GM23338 (cell line): ENCODE measurements at regions not wholly inside any gene's neighbourhood (a gene's known extent, or its start where the extent isn't known, plus 50 kb on each side); places are given as distances from the start of the nearest gene placed in this dataset.

ENCODE experiments used
- ATAC-seq: fragments of 200-7000 bp; cut with Tn5 transposase; 3 replicates; pipeline ENCODE4 v1.9.1; 2020
- DNase-seq: peaks from one replicate; pipeline ENCODE4 v3.0.0-alpha.2; 2015; ENCODE audit warnings: low spot score
- H2AFZ ChIP-seq: fragments of 200-600 bp; sonication (generic); 2 replicates; pipeline ENCODE4 v1.8.0; 2016; ENCODE audit warnings: antibody characterized with exemption, mild to moderate bottlenecking, moderate library complexity
- H3F3A ChIP-seq: fragments of 200-600 bp; sonication (generic); replicated peaks from 2 replicates; pipeline ENCODE4 v1.8.0; 2017; ENCODE audit warnings: antibody characterized with exemption, mixed run types, low read depth
- H3K27ac ChIP-seq: fragments of 200-600 bp; sonication (generic); 2 replicates; pipeline ENCODE4 v1.6.1; 2016; ENCODE audit warnings: low read depth
- H3K27me3 ChIP-seq: fragments of 200-600 bp; sonication (generic); 2 replicates; pipeline ENCODE4 v1.8.0; 2016; ENCODE audit warnings: mild to moderate bottlenecking, mixed run types, moderate library complexity; ENCODE audit not compliant: insufficient read depth
- H3K36me3 ChIP-seq: fragments of 200-600 bp; sonication (generic); 2 replicates; pipeline ENCODE4 v1.8.0; 2016; ENCODE audit warnings: mild to moderate bottlenecking; ENCODE audit not compliant: insufficient read depth
- H3K4me1 ChIP-seq: fragments of 200-600 bp; sonication (generic); 2 replicates; pipeline ENCODE4 v1.8.0; 2016; ENCODE audit warnings: mild to moderate bottlenecking, moderate library complexity; ENCODE audit not compliant: insufficient read depth
- H3K4me2 ChIP-seq: fragments of 200-600 bp; sonication (generic); 2 replicates; pipeline ENCODE4 v1.7.1; 2017; ENCODE audit warnings: mixed run types
- H3K4me3 ChIP-seq: fragments of 200-600 bp; sonication (generic); 2 replicates; pipeline ENCODE4 v1.6.1; 2016; ENCODE audit warnings: mixed run types
- H3K79me2 ChIP-seq: fragments of 200-600 bp; sonication (generic); replicated peaks from 2 replicates; pipeline ENCODE4 v1.8.0; 2017; ENCODE audit warnings: mild to moderate bottlenecking; ENCODE audit not compliant: insufficient read depth
- H3K9me2 ChIP-seq: fragments of 200-600 bp; sonication (generic); 2 replicates; pipeline ENCODE4 v1.8.0; 2017; ENCODE audit not compliant: insufficient read depth
- H4K20me1 ChIP-seq: fragments of 200-600 bp; sonication (generic); replicated peaks from 2 replicates; pipeline ENCODE4 v1.8.0; 2017; ENCODE audit warnings: mild to moderate bottlenecking; ENCODE audit not compliant: insufficient read depth
- H3K27ac Mint-ChIP-seq: 2 replicates; pipeline ENCODE4 v1.8.0; 2020; ENCODE audit warnings: inconsistent platforms, mild to moderate bottlenecking, moderate library complexity, mixed read lengths
- H3K27me3 Mint-ChIP-seq: 3 replicates; pipeline ENCODE4 v1.8.0; 2022; ENCODE audit warnings: low read depth, mild to moderate bottlenecking, moderate library complexity, mixed read lengths, inconsistent platforms; ENCODE audit not compliant: insufficient read depth, poor library complexity
- H3K36me3 Mint-ChIP-seq: 3 replicates; pipeline ENCODE4 v1.8.0; 2021; ENCODE audit warnings: low read depth, mild to moderate bottlenecking, inconsistent platforms, moderate library complexity, mixed read lengths
- H3K4me1 Mint-ChIP-seq: 3 replicates; pipeline ENCODE4 v1.8.0; 2020; ENCODE audit warnings: mild to moderate bottlenecking, inconsistent platforms, mixed read lengths
- H3K4me3 Mint-ChIP-seq: 3 replicates; pipeline ENCODE4 v1.8.0; 2021; ENCODE audit warnings: moderate library complexity, mild to moderate bottlenecking, inconsistent platforms, mixed read lengths
- H3K9me3 Mint-ChIP-seq: 3 replicates; pipeline ENCODE4 v1.8.0; 2020; ENCODE audit warnings: moderate library complexity, mild to moderate bottlenecking, inconsistent platforms, mixed read lengths
- CREB1 ChIP-seq: fragments of 250-450 bp; sonication (Bioruptor Pico); IDR thresholded peaks from 2 replicates; pipeline ENCODE4 v1.5.0; 2020; ENCODE audit warnings: low read depth, mild to moderate bottlenecking, moderate library complexity
- EZH2 ChIP-seq: fragments of 200-600 bp; sonication (generic); IDR thresholded peaks from one replicate; pipeline ENCODE4 v1.8.0; 2017; ENCODE audit warnings: antibody characterized with exemption, mild to moderate bottlenecking, low read depth; ENCODE audit not compliant: unreplicated experiment
- JUNB ChIP-seq: IDR thresholded peaks from one replicate; pipeline ENCODE4 v1.6.1; 2016; ENCODE audit warnings: antibody characterized with exemption; ENCODE audit not compliant: unreplicated experiment
- POLR2AphosphoS5 ChIP-seq: IDR thresholded peaks from 2 replicates; pipeline ENCODE4 v1.6.1; 2016; ENCODE audit warnings: antibody characterized with exemption, low read depth
- STAT1 ChIP-seq: IDR thresholded peaks from one replicate; pipeline ENCODE4 v1.6.1; 2016; ENCODE audit warnings: antibody characterized with exemption; ENCODE audit not compliant: unreplicated experiment
- ZNF114 ChIP-seq: fragments of 250-450 bp; sonication (Bioruptor Pico); IDR thresholded peaks from 2 replicates; pipeline ENCODE4 v1.5.0; 2020; ENCODE audit warnings: mild to moderate bottlenecking, moderate library complexity
- ZNF331 ChIP-seq: fragments of 250-450 bp; sonication (Bioruptor Pico); IDR thresholded peaks from 2 replicates; pipeline ENCODE4 v1.5.0; 2020; ENCODE audit warnings: low read depth, mild to moderate bottlenecking, moderate library complexity
- TF ChIP-seq, protein P1 (sequence below): fragments of 250-450 bp; sonication (Bioruptor Pico); IDR thresholded peaks from 2 replicates; pipeline ENCODE4 v1.5.0; 2020; ENCODE audit warnings: mild to moderate bottlenecking, moderate library complexity
- TF ChIP-seq, protein P2 (sequence below): IDR thresholded peaks from one replicate; pipeline ENCODE4 v1.6.1; 2018; ENCODE audit warnings: antibody characterized with exemption; ENCODE audit not compliant: unreplicated experiment
- TF ChIP-seq, protein P3 (sequence below): IDR thresholded peaks from 2 replicates; pipeline ENCODE4 v1.6.1; 2016; ENCODE audit warnings: antibody characterized with exemption

DNA sequence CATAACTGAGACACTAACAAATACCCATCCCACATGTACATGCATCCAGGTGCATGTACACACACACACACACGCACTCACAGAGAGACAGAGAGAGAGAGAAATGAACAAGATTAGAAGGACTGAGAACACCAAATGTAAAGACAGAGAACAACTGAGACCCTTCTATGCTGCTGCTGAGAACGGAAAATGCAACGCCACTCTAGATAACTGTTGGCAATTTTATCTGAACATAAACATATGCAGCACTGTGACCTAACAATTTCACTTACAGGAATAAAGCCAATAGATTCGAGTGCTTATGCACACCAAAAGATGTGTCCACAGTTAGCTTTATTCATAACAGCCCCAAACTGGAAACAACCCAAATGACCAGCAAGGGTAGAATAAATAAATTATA lies 103.8 kb upstream of the LY86 start (continued):
- TF ChIP-seq, protein P1, sequence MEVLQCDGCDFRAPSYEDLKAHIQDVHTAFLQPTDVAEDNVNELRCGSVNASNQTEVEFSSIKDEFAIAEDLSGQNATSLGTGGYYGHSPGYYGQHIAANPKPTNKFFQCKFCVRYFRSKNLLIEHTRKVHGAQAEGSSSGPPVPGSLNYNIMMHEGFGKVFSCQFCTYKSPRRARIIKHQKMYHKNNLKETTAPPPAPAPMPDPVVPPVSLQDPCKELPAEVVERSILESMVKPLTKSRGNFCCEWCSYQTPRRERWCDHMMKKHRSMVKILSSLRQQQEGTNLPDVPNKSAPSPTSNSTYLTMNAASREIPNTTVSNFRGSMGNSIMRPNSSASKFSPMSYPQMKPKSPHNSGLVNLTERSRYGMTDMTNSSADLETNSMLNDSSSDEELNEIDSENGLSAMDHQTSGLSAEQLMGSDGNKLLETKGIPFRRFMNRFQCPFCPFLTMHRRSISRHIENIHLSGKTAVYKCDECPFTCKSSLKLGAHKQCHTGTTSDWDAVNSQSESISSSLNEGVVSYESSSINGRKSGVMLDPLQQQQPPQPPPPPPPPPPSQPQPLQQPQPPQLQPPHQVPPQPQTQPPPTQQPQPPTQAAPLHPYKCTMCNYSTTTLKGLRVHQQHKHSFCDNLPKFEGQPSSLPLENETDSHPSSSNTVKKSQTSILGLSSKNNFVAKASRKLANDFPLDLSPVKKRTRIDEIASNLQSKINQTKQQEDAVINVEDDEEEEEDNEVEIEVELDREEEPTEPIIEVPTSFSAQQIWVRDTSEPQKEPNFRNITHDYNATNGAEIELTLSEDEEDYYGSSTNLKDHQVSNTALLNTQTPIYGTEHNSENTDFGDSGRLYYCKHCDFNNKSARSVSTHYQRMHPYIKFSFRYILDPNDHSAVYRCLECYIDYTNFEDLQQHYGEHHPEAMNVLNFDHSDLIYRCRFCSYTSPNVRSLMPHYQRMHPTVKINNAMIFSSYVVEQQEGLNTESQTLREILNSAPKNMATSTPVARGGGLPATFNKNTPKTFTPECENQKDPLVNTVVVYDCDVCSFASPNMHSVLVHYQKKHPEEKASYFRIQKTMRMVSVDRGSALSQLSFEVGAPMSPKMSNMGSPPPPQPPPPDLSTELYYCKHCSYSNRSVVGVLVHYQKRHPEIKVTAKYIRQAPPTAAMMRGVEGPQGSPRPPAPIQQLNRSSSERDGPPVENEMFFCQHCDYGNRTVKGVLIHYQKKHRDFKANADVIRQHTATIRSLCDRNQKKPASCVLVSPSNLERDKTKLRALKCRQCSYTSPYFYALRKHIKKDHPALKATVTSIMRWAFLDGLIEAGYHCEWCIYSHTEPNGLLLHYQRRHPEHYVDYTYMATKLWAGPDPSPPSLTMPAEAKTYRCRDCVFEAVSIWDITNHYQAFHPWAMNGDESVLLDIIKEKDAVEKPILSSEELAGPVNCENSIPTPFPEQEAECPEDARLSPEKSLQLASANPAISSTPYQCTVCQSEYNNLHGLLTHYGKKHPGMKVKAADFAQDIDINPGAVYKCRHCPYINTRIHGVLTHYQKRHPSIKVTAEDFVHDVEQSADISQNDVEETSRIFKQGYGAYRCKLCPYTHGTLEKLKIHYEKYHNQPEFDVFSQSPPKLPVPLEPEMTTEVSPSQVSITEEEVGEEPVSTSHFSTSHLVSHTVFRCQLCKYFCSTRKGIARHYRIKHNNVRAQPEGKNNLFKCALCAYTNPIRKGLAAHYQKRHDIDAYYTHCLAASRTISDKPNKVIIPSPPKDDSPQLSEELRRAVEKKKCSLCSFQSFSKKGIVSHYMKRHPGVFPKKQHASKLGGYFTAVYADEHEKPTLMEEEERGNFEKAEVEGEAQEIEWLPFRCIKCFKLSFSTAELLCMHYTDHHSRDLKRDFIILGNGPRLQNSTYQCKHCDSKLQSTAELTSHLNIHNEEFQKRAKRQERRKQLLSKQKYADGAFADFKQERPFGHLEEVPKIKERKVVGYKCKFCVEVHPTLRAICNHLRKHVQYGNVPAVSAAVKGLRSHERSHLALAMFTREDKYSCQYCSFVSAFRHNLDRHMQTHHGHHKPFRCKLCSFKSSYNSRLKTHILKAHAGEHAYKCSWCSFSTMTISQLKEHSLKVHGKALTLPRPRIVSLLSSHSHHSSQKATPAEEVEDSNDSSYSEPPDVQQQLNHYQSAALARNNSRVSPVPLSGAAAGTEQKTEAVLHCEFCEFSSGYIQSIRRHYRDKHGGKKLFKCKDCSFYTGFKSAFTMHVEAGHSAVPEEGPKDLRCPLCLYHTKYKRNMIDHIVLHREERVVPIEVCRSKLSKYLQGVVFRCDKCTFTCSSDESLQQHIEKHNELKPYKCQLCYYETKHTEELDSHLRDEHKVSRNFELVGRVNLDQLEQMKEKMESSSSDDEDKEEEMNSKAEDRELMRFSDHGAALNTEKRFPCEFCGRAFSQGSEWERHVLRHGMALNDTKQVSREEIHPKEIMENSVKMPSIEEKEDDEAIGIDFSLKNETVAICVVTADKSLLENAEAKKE (CRISPR knock-in tag) = no peak
- no peak for TF ChIP-seq ZNF114 (CRISPR knock-in tag)
- TF ChIP-seq EZH2 = no peak
- TF ChIP-seq ZNF331 (CRISPR knock-in tag) = no peak
- TF ChIP-seq POLR2AphosphoS5 = no peak
- TF ChIP-seq, protein P2, sequence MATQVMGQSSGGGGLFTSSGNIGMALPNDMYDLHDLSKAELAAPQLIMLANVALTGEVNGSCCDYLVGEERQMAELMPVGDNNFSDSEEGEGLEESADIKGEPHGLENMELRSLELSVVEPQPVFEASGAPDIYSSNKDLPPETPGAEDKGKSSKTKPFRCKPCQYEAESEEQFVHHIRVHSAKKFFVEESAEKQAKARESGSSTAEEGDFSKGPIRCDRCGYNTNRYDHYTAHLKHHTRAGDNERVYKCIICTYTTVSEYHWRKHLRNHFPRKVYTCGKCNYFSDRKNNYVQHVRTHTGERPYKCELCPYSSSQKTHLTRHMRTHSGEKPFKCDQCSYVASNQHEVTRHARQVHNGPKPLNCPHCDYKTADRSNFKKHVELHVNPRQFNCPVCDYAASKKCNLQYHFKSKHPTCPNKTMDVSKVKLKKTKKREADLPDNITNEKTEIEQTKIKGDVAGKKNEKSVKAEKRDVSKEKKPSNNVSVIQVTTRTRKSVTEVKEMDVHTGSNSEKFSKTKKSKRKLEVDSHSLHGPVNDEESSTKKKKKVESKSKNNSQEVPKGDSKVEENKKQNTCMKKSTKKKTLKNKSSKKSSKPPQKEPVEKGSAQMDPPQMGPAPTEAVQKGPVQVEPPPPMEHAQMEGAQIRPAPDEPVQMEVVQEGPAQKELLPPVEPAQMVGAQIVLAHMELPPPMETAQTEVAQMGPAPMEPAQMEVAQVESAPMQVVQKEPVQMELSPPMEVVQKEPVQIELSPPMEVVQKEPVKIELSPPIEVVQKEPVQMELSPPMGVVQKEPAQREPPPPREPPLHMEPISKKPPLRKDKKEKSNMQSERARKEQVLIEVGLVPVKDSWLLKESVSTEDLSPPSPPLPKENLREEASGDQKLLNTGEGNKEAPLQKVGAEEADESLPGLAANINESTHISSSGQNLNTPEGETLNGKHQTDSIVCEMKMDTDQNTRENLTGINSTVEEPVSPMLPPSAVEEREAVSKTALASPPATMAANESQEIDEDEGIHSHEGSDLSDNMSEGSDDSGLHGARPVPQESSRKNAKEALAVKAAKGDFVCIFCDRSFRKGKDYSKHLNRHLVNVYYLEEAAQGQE = no peak

DNA sequence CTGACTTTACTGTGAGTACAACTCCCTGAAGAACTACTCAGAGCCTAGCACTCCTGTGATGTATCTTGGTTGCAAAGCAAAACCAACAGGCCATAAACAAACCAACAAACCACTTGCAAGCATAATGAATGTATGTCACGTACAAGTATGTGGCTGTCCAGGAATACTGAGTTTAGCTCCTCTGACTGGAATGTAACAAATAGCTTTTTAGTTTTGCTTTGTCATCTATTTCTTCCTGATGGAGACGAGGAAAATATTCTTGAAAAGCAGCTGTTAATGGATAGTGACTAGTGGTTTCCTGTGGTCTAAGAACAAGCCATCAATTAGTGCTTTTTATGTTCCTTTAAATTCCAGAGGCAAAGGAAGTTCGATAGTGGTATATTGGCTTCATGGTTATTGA lies 101.9 kb upstream of the LY86 start:
- no peak overlapping the region for H3K27ac Mint-ChIP-seq

More for the DNA sequence above, 101.9 kb upstream of the LY86 start:
- Histone ChIP-seq H3K9me2 (peaks cover 14% of the 10 kb centered on the region), H3K4me1 (no peaks in the 10 kb centered on the region), H3F3A (no peaks in the 10 kb centered on the region), H2AFZ (no peak overlapping the region), H4K20me1 (no peaks in the 10 kb centered on the region), H3K4me3 (no peak overlapping the region), H3K36me3 (no peaks in the 10 kb centered on the region; the same call in 1 of the 2 replicates), H3K27me3 (no peaks in the 10 kb centered on the region), H3K79me2 (no peaks in the 10 kb centered on the region), H3K27ac (no peak overlapping the region), H3K4me2 (no peak overlapping the region)
- Mint-ChIP-seq H3K4me3 (no peak overlapping the region), H3K4me1 (no peaks in the 10 kb centered on the region), H3K36me3 (no peaks in the 10 kb centered on the region), H3K27me3 (no peaks in the 10 kb centered on the region), H3K9me3 (peaks cover 8% of the 10 kb centered on the region; the same call in 1 of the 3 replicates)
- ATAC-seq (no peak), DNase-seq (no peak)
- TF ChIP-seq, protein P2 = no peak
- TF ChIP-seq POLR2AphosphoS5 = no peak
- TF ChIP-seq ZNF114 (CRISPR knock-in tag) = no peak
- no peak for TF ChIP-seq STAT1
- no peak for TF ChIP-seq JUNB
- no peak for TF ChIP-seq ZNF331 (CRISPR knock-in tag)
- no peak for TF ChIP-seq CREB1 (CRISPR knock-in tag)
- TF ChIP-seq, protein P3, sequence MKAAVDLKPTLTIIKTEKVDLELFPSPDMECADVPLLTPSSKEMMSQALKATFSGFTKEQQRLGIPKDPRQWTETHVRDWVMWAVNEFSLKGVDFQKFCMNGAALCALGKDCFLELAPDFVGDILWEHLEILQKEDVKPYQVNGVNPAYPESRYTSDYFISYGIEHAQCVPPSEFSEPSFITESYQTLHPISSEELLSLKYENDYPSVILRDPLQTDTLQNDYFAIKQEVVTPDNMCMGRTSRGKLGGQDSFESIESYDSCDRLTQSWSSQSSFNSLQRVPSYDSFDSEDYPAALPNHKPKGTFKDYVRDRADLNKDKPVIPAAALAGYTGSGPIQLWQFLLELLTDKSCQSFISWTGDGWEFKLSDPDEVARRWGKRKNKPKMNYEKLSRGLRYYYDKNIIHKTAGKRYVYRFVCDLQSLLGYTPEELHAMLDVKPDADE = no peak
